ENCODE measurements at regions not wholly inside any gene's neighbourhood (a gene's known extent, or its start where the extent isn't known, plus 50 kb on each side); places are given as distances from the start of the nearest gene placed in this dataset.

DNA sequence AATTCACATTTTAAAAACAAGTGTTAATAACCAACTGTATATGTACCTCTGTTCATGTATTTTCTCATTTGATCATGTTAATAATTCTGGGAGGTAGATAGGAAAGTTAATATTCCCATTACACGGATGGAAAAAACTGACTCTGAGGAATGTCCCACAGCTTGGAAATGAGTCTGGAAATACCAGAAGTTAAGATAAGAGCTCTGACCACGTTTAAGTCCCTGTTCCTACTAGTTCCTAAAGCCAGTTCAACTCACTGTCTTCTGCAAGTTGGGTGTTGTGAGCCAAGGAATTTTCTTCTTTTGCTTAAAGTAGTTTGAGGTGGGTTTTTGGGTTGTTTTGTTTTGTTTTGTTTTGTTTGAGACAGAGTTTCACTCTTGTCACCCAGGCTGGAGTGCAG, 104.5 kb downstream of the TMEM30B start:
- Histone ChIP-seq H3K9me3 (ENCODE audit: control insufficient read depth, insufficient read depth, low read depth, low read length) (no peaks in the 10 kb centered on the region), H3K27ac (ENCODE audit: insufficient read depth, low read length) (no peak overlapping the region)
- TF ChIP-seq CTCF (conservative IDR thresholded peaks at IDR 0.05 in 1 of 2, IDR thresholded peaks at IDR 0.05 in 1 of 2; ENCODE audit: low read depth in 1 of 2, low read length in 2 of 2): no peak
- TF ChIP-seq EZH2 (IDR thresholded peaks at IDR 0.05; ENCODE audit: low read length, missing control alignments): no peak

DNA sequence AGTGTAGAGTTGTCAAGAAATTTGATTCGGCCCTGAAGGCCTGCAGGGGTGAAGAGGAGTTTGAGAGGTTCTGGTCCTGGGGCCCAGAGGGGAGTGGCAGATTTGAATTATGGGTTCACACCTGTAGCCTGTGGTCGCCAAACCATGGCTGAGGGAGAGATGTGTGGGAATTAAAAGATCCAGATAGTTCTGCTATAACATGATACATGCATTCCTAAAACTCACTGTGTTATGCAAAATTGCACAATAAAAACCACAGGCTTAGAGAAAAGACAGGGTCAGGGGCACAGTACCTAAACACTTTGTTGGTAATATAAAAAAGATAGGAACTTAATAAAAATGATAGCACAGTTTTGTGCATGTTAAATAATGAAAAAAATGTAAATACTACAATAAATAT, 106.2 kb downstream of the TMEM30B start:
- Histone ChIP-seq H2AFZ (ENCODE audit: low read length) (no peak overlapping the region), H3K27me3 (ENCODE audit: control insufficient read depth, insufficient read depth, low read length) (no peaks in the 10 kb centered on the region), H4K20me1 (ENCODE audit: control insufficient read depth, extremely low read depth, insufficient read depth, low read length) (no peaks in the 10 kb centered on the region), H3K9me3 (ENCODE audit: control insufficient read depth, insufficient read depth, low read depth, low read length) (no peaks in the 10 kb centered on the region), H3K4me2 (ENCODE audit: extremely low read depth, insufficient read depth, low read length) (no peak overlapping the region), H3K4me1 (ENCODE audit: control insufficient read depth, extremely low read depth, insufficient read depth, low read length) (peaks cover 28% of the 10 kb centered on the region), H3K9ac (ENCODE audit: insufficient read depth, low read length) (no peak overlapping the region), H3K4me3 (replicated peaks in 1 of 4; ENCODE audit: control extremely low read depth in 1 of 4, insufficient read depth in 1 of 4, low read depth in 3 of 4, low read length in 4 of 4) (no peak overlapping the region), H3K79me2 (ENCODE audit: control insufficient read depth, insufficient read depth, low read length) (no peaks in the 10 kb centered on the region), H3K36me3 (ENCODE audit: control insufficient read depth, insufficient read depth, low read length) (no peaks in the 10 kb centered on the region), H3K27ac (ENCODE audit: insufficient read depth, low read length) (no peak overlapping the region)
- TF ChIP-seq EZH2 (IDR thresholded peaks at IDR 0.05; ENCODE audit: low read length, missing control alignments) (no peak), CTCF (conservative IDR thresholded peaks at IDR 0.05 in 1 of 2, IDR thresholded peaks at IDR 0.05 in 1 of 2; ENCODE audit: low read depth in 1 of 2, low read length in 2 of 2) (no peak)
- DNase-seq (ENCODE audit: low read depth in 2 of 2): peak; percentile 75 to 80

More for the DNA sequence above, 104.5 kb downstream of the TMEM30B start:
- Histone ChIP-seq H3K9ac (ENCODE audit: insufficient read depth, low read length) (no peak overlapping the region), H3K79me2 (ENCODE audit: control insufficient read depth, insufficient read depth, low read length) (no peaks in the 10 kb centered on the region), H3K27me3 (ENCODE audit: control insufficient read depth, insufficient read depth, low read length) (no peaks in the 10 kb centered on the region), H3K4me1 (ENCODE audit: control insufficient read depth, extremely low read depth, insufficient read depth, low read length) (peaks cover 30% of the 10 kb centered on the region), H2AFZ (ENCODE audit: low read length) (no peak overlapping the region), H3K36me3 (ENCODE audit: control insufficient read depth, insufficient read depth, low read length) (no peaks in the 10 kb centered on the region), H3K4me2 (ENCODE audit: extremely low read depth, insufficient read depth, low read length) (no peak overlapping the region), H4K20me1 (ENCODE audit: control insufficient read depth, extremely low read depth, insufficient read depth, low read length) (no peaks in the 10 kb centered on the region), H3K4me3 (replicated peaks in 1 of 4; ENCODE audit: control extremely low read depth in 1 of 4, insufficient read depth in 1 of 4, low read depth in 3 of 4, low read length in 4 of 4) (no peak overlapping the region)
- peak in 1 of 2 donors; percentile 63 for DNase-seq (ENCODE audit: low read depth in 2 of 2)

GRCh38 chr14:61174441-61174891, 106.7 kb downstream of the TMEM30B start:
- TF ChIP-seq CTCF (conservative IDR thresholded peaks at IDR 0.05 in 1 of 2, IDR thresholded peaks at IDR 0.05 in 1 of 2; ENCODE audit: low read depth in 1 of 2, low read length in 2 of 2) (no peak), EZH2 (IDR thresholded peaks at IDR 0.05; ENCODE audit: low read length, missing control alignments) (no peak)
- Histone ChIP-seq H3K4me1 (ENCODE audit: control insufficient read depth, extremely low read depth, insufficient read depth, low read length) (peaks cover 23% of the 10 kb centered on the region), H3K4me2 (ENCODE audit: extremely low read depth, insufficient read depth, low read length) (no peak overlapping the region), H3K79me2 (ENCODE audit: control insufficient read depth, insufficient read depth, low read length) (no peaks in the 10 kb centered on the region), H3K4me3 (replicated peaks in 1 of 4; ENCODE audit: control extremely low read depth in 1 of 4, insufficient read depth in 1 of 4, low read depth in 3 of 4, low read length in 4 of 4) (no peak overlapping the region), H3K9ac (ENCODE audit: insufficient read depth, low read length) (no peak overlapping the region), H3K9me3 (ENCODE audit: control insufficient read depth, insufficient read depth, low read depth, low read length) (no peaks in the 10 kb centered on the region), H4K20me1 (ENCODE audit: control insufficient read depth, extremely low read depth, insufficient read depth, low read length) (no peaks in the 10 kb centered on the region), H2AFZ (ENCODE audit: low read length) (no peak overlapping the region), H3K36me3 (ENCODE audit: control insufficient read depth, insufficient read depth, low read length) (no peaks in the 10 kb centered on the region), H3K27me3 (ENCODE audit: control insufficient read depth, insufficient read depth, low read length) (no peaks in the 10 kb centered on the region), H3K27ac (ENCODE audit: insufficient read depth, low read length) (no peak overlapping the region)
- no peak for DNase-seq (ENCODE audit: low read depth in 2 of 2)
